A549 (cell line): ENCODE measurements at regions not wholly inside any gene's neighbourhood (a gene's known extent, or its start where the extent isn't known, plus 50 kb on each side); places are given as distances from the start of the nearest gene placed in this dataset.

Experiments
- ATAC-seq, 2 experiments: fragments of 200-7000 bp in 1 of 2; fragments of >200 bp in 1 of 2; cut with Nextera tagmentation in 1 of 2; cut with Tn5 transposase in 1 of 2; 3 replicates each; pipeline versions ENCODE4 v1.8.0 to v1.9.1; 2018 to 2020; ENCODE audit warnings: mild to moderate bottlenecking in 1 of 2, moderate library complexity in 1 of 2
- CTCF ChIA-PET: fragments of 300-600 bp; sonication (Branson Sonifier 250); formaldehyde crosslinking; extraction: SDS; loops from one replicate; lab custom pipeline; 2021; ENCODE audit warnings: antibody characterized with exemption, inconsistent platforms; lab: Yijun Ruan, JAX
- POLR2A ChIA-PET: fragments of 350-600 bp; formaldehyde crosslinking; extraction: SDS; loops from one replicate; lab custom pipeline; 2021; ENCODE audit warnings: antibody characterized with exemption, inconsistent platforms; lab: Yijun Ruan, JAX
- DNase-seq, 2 experiments: peaks; one replicate each; pipeline versions ENCODE4 v3.0.0 to v3.0.0-alpha.2; 2011 to 2016; ENCODE audit warnings: low read depth in 1 of 2, low spot score in 1 of 2
- FAIRE-seq: peaks from 2 replicates; lab custom pipeline; 2011; peaks lifted over from hg19 to GRCh38; lab: Jason Lieb, UNC
- H3K27ac ChIP-seq, 2 experiments: fragments of >200 bp; sonication (Bioruptor Twin); formaldehyde crosslinking; 3 replicates each; pipeline ENCODE4 v1.5.1; 2016 to 2017
- H3K4me1 ChIP-seq: fragments of >200 bp; sonication (Bioruptor Twin); formaldehyde crosslinking; 3 replicates; pipeline ENCODE4 v1.6.1; 2016
- H3K4me2 ChIP-seq: fragments of >200 bp; sonication (Bioruptor Twin); formaldehyde crosslinking; 3 replicates; pipeline ENCODE4 v1.6.1; 2016
- H3K4me3 ChIP-seq: fragments of >200 bp; sonication (Bioruptor Twin); formaldehyde crosslinking; 3 replicates; pipeline ENCODE4 v1.5.1; 2016
- H3K9me3 ChIP-seq: fragments of >200 bp; sonication (Bioruptor Twin); formaldehyde crosslinking; 3 replicates; pipeline ENCODE4 v1.6.1; 2016
- CBX2 ChIP-seq: fragments of 200-600 bp; sonication (generic); IDR thresholded peaks from 2 replicates; pipeline ENCODE4 v1.6.1; 2016; ENCODE audit warnings: low read depth, mild to moderate bottlenecking, borderline replicate concordance
- CBX8 ChIP-seq: fragments of 200-600 bp; sonication (generic); IDR thresholded peaks from 2 replicates; pipeline ENCODE4 v1.6.1; 2016
- CEBPB ChIP-seq, 2 experiments: fragments of >200 bp in 1 of 2; sonication (Bioruptor Twin) in 1 of 2; formaldehyde crosslinking in 1 of 2; IDR thresholded peaks; 2 replicates each; pipeline ENCODE4 v1.6.1; 2012 to 2016
- CHD2 ChIP-seq: fragments of 150-350 bp; IDR thresholded peaks from 2 replicates; pipeline ENCODE4 v1.6.1; 2014; ENCODE audit warnings: low read length; ENCODE audit not compliant: partially characterized antibody
- CTCF ChIP-seq: fragments of >200 bp; sonication (Bioruptor Twin); formaldehyde crosslinking; IDR thresholded peaks from 3 replicates; pipeline ENCODE4 v1.5.1; 2016
- EHMT2 ChIP-seq: fragments of 200-600 bp; sonication (generic); IDR thresholded peaks from 2 replicates; pipeline ENCODE4 v1.6.1; 2016; ENCODE audit warnings: antibody characterized with exemption, low read depth, mild to moderate bottlenecking, moderate library complexity
- HDAC2 ChIP-seq: fragments of 200-600 bp; sonication (generic); IDR thresholded peaks from 2 replicates; pipeline ENCODE4 v1.6.1; 2016
- HES2 ChIP-seq: fragments of >200 bp; sonication (Bioruptor Twin); formaldehyde crosslinking; IDR thresholded peaks from 2 replicates; pipeline ENCODE4 v1.6.1; 2016
- HEYL ChIP-seq: fragments of 250-450 bp; sonication (Bioruptor Pico); IDR thresholded peaks from 2 replicates; pipeline ENCODE4 v1.8.0; 2021; ENCODE audit warnings: mild to moderate bottlenecking, moderate library complexity
- HMGXB4 ChIP-seq: fragments of 250-450 bp; sonication (Bioruptor Pico); IDR thresholded peaks from 2 replicates; pipeline ENCODE4 v1.5.0; 2021; ENCODE audit warnings: mild to moderate bottlenecking, moderate library complexity, borderline replicate concordance
- HOXB13 ChIP-seq: fragments of 250-450 bp; sonication (Bioruptor Pico); IDR thresholded peaks from 2 replicates; pipeline ENCODE4 v1.5.0; 2020; ENCODE audit warnings: low read depth, mild to moderate bottlenecking, moderate library complexity
- MAX ChIP-seq: IDR thresholded peaks from 2 replicates; pipeline ENCODE4 v1.6.1; 2012
- MAZ ChIP-seq: fragments of 150-350 bp; IDR thresholded peaks from 2 replicates; pipeline ENCODE4 v1.6.1; 2014; ENCODE audit warnings: antibody characterized with exemption, low read depth, low read length, borderline replicate concordance
- NR3C1 ChIP-seq: fragments of >200 bp; sonication (Bioruptor Twin); formaldehyde crosslinking; IDR thresholded peaks from 3 replicates; pipeline ENCODE4 v1.6.1; 2017
- PBX3 ChIP-seq: IDR thresholded peaks from 2 replicates; pipeline ENCODE4 v1.6.1; 2012
- PHF8 ChIP-seq: fragments of 200-600 bp; sonication (generic); IDR thresholded peaks from 2 replicates; pipeline ENCODE4 v1.6.1; 2016; ENCODE audit warnings: low read depth, mild to moderate bottlenecking, antibody characterized with exemption, moderate library complexity, borderline replicate concordance
- POLR2A ChIP-seq: IDR thresholded peaks from 2 replicates; pipeline ENCODE4 v1.6.1; 2012; ENCODE audit warnings: mild to moderate bottlenecking, low read length
- RARB ChIP-seq: fragments of 250-450 bp; sonication (Bioruptor Pico); IDR thresholded peaks from 2 replicates; pipeline ENCODE4 v1.8.0; 2021; ENCODE audit warnings: mild to moderate bottlenecking, moderate library complexity
- RCOR1 ChIP-seq: fragments of 150-350 bp; IDR thresholded peaks from 2 replicates; pipeline ENCODE4 v1.6.1; 2014; ENCODE audit warnings: antibody characterized with exemption, low read length, low read depth
- RFX5 ChIP-seq: fragments of 450-650 bp; IDR thresholded peaks from 2 replicates; pipeline ENCODE4 v1.7.1; 2014; ENCODE audit warnings: antibody characterized with exemption, mild to moderate bottlenecking, moderate library complexity
- SMC3 ChIP-seq: fragments of >200 bp; sonication (Bioruptor Twin); formaldehyde crosslinking; IDR thresholded peaks from 3 replicates; pipeline ENCODE4 v1.6.1; 2018; ENCODE audit warnings: inconsistent platforms
- SREBF2 ChIP-seq: fragments of 450-650 bp; IDR thresholded peaks from 2 replicates; pipeline ENCODE4 v1.6.1; 2014; ENCODE audit warnings: mild to moderate bottlenecking, moderate library complexity
- USF2 ChIP-seq: fragments of 450-650 bp; IDR thresholded peaks from 2 replicates; pipeline ENCODE4 v1.6.1; 2014; ENCODE audit warnings: antibody characterized with exemption
- ZFP36 ChIP-seq: fragments of 450-650 bp; IDR thresholded peaks from 2 replicates; pipeline ENCODE4 v1.6.1; 2014; ENCODE audit warnings: borderline replicate concordance; ENCODE audit not compliant: partially characterized antibody
- ZSCAN20 ChIP-seq: fragments of 250-450 bp; sonication (Bioruptor Pico); IDR thresholded peaks from 2 replicates; pipeline ENCODE4 v1.8.0; 2022; ENCODE audit warnings: mild to moderate bottlenecking, moderate library complexity
- WGBS: methylation state at CpG from one replicate; pipeline ENCODE4 v1.1.6; 2017; ENCODE audit errors: missing lambda C conversion rate; 5-methylcytosine and 5-hydroxymethylcytosine counted together

- CTCF ChIA-PET = no interaction called here
- WGBS = 3% methylated on average over 4 of the region's 4 CpGs
- no peak overlapping the region for H3K4me2 ChIP-seq
- ATAC-seq = no peak
- TF ChIP-seq CHD2 (no peak), CTCF (no peak), HES2 (no peak), CBX8 (no peak), RARB (CRISPR knock-in tag) (no peak), MAZ (no peak), SMC3 (no peak), SREBF2 (no peak), PBX3 (no peak)
- TF ChIP-seq, all 56 proteins: peak for 0
- POLR2A ChIA-PET = no interaction called here
- Histone ChIP-seq H3K4me1 (no peaks in the 10 kb centered on the region), H3K27ac (no peak overlapping the region), H3K4me3 (no peak overlapping the region), H3K9me3 (no peaks in the 10 kb centered on the region)
- no peak for FAIRE-seq
- DNase-seq = no peak
These were observed 2120.4 kb upstream of the PIK3C3 start for GRCh38 chr18:39834636-39835035.

GRCh38 chr18:39825485-39826150, 2129.4 kb upstream of the PIK3C3 start:
- H3K4me2 ChIP-seq = no peak overlapping the region
- FAIRE-seq (no peak), ATAC-seq (no peak), DNase-seq (peak in 1 of 2 experiments; percentile 4)
- ChIA-PET POLR2A (no interaction called here), CTCF (interaction anchor here (1.7 kb wide), 1 partner anchor 16 kb away, joined by 7 read pairs; no protein-coding TSS in a partner anchor)
- no peak overlapping the region for H3K4me3 ChIP-seq
- TF ChIP-seq HEYL (CRISPR knock-in tag) (no peak), CEBPB (IDR thresholded peaks at IDR 0.05) (no peak), USF2 (no peak), HDAC2 (no peak), CBX2 (no peak), HES2 (no peak), HOXB13 (CRISPR knock-in tag) (no peak)
- 7% methylated on average over 1 of the region's 1 CpG for WGBS
- no peaks in the 10 kb centered on the region for H3K9me3 ChIP-seq
- H3K27ac ChIP-seq = no peak overlapping the region
- no peaks in the 10 kb centered on the region for H3K4me1 ChIP-seq

GRCh38 chr18:39806525-39806924, 2148.5 kb upstream of the PIK3C3 start:
- FAIRE-seq (no peak), DNase-seq (peak in 1 of 2 experiments; percentile 35), ATAC-seq (no peak)
- Histone ChIP-seq H3K4me3 (no peak overlapping the region), H3K9me3 (no peaks in the 10 kb centered on the region; the same call in 2 of the 3 replicates), H3K27ac (no peak overlapping the region), H3K4me1 (no peaks in the 10 kb centered on the region), H3K4me2 (no peak overlapping the region)
- WGBS = 7% methylated on average over 3 of the region's 3 CpGs
- CTCF ChIA-PET = no interaction called here
- POLR2A ChIA-PET = no interaction called here
- TF ChIP-seq ZFP36 = no peak
- no peak for TF ChIP-seq CEBPB (IDR thresholded peaks at IDR 0.05)
- no peak for TF ChIP-seq PHF8
- no peak for TF ChIP-seq CBX2
- no peak for TF ChIP-seq CBX8
- TF ChIP-seq USF2 = no peak
- no peak for TF ChIP-seq NR3C1
- no peak for TF ChIP-seq ZSCAN20
- TF ChIP-seq RCOR1 = no peak
- no peak for TF ChIP-seq HOXB13 (CRISPR knock-in tag)
- TF ChIP-seq RARB (CRISPR knock-in tag) = no peak
- TF ChIP-seq SREBF2 = no peak
- TF ChIP-seq HDAC2 = no peak
- no peak for TF ChIP-seq CHD2
- TF ChIP-seq MAX = no peak
- no peak for TF ChIP-seq HMGXB4 (CRISPR knock-in tag)
- no peak for TF ChIP-seq HEYL (CRISPR knock-in tag)
- TF ChIP-seq POLR2A = no peak
- no peak for TF ChIP-seq RFX5
- no peak for TF ChIP-seq EHMT2
